ENCODE measurements at regions not wholly inside any gene's neighbourhood (a gene's known extent, or its start where the extent isn't known, plus 50 kb on each side); places are given as distances from the start of the nearest gene placed in this dataset.

- no peaks in the 10 kb centered on the region for H3K36me3 ChIP-seq
- DNase-seq (ENCODE audit: low spot score in 2 of 2) = no peak
- no peak overlapping the region for H3K27ac ChIP-seq
- 78% methylated on average over 1 of the region's 1 CpG for WGBS
- peaks cover 3% of the 10 kb centered on the region for H3K9me3 ChIP-seq
- TF ChIP-seq POLR2A (IDR thresholded peaks at IDR 0.05) (no peak), POLR2AphosphoS5 (IDR thresholded peaks at IDR 0.05) (no peak), CTCF (IDR thresholded peaks at IDR 0.05) (no peak), EP300 (IDR thresholded peaks at IDR 0.05) (no peak)
- H3K4me1 ChIP-seq = no peaks in the 10 kb centered on the region
- no peak overlapping the region for H3K4me3 ChIP-seq
- no peaks in the 10 kb centered on the region for H3K27me3 ChIP-seq
These were observed 91.5 kb upstream of the THSD7A start for GRCh38 chr7:11923376-11923930.

GRCh38 chr7:11931307-11931706, 99.3 kb upstream of the THSD7A start:
- no peak for DNase-seq (ENCODE audit: low spot score in 2 of 2)
- Histone ChIP-seq H3K4me3 (no peak overlapping the region), H3K27ac (no peak overlapping the region), H3K36me3 (no peaks in the 10 kb centered on the region), H3K27me3 (no peaks in the 10 kb centered on the region), H3K4me1 (no peaks in the 10 kb centered on the region), H3K9me3 (no peaks in the 10 kb centered on the region)
- 60% methylated on average over 3 of the region's 3 CpGs for WGBS
- no peak for TF ChIP-seq POLR2A (IDR thresholded peaks at IDR 0.05)
- no peak for TF ChIP-seq EP300 (IDR thresholded peaks at IDR 0.05)
- no peak for TF ChIP-seq CTCF (IDR thresholded peaks at IDR 0.05)
- no peak for TF ChIP-seq POLR2AphosphoS5 (IDR thresholded peaks at IDR 0.05)

- no peaks in the 10 kb centered on the region for H3K36me3 ChIP-seq
- no peak overlapping the region for H3K4me3 ChIP-seq
- H3K4me1 ChIP-seq = no peaks in the 10 kb centered on the region
- H3K27ac ChIP-seq = no peak overlapping the region
- no peaks in the 10 kb centered on the region for H3K9me3 ChIP-seq
- H3K27me3 ChIP-seq = no peaks in the 10 kb centered on the region
- no peak for TF ChIP-seq POLR2A (IDR thresholded peaks at IDR 0.05)
- TF ChIP-seq EP300 (IDR thresholded peaks at IDR 0.05) = no peak
- TF ChIP-seq CTCF (IDR thresholded peaks at IDR 0.05) = no peak
- WGBS = 45% methylated on average over 2 of the region's 2 CpGs
- DNase-seq (ENCODE audit: low spot score in 2 of 2) = no peak
These were observed 102.8 kb upstream of the THSD7A start for GRCh38 chr7:11934796-11935195.

DNA sequence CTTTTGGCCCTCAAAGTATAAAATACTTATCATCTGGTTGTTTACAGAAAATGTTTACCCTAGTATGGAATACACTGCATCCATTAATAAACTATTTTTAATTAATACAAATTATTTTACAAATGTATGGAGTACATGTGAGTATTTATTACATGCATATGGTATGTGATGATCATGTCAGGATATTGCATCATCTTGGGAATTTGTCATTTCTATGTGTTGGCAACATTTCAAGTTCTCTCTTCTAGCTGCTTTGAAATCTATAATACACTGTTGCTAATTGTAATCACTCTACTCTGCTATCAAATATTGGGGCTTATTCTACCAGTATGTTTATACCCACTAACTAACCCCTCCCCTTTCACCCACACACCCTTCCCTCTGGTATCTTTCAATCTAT, 103.9 kb upstream of the THSD7A start:
- no peak overlapping the region for H3K4me3 ChIP-seq
- TF ChIP-seq EP300 (IDR thresholded peaks at IDR 0.05) (no peak), POLR2AphosphoS5 (IDR thresholded peaks at IDR 0.05) (no peak), CTCF (IDR thresholded peaks at IDR 0.05) (no peak), POLR2A (IDR thresholded peaks at IDR 0.05) (no peak)
- no peak for DNase-seq (ENCODE audit: low spot score in 2 of 2)
- H3K9me3 ChIP-seq = no peaks in the 10 kb centered on the region
- H3K4me1 ChIP-seq = no peaks in the 10 kb centered on the region
- H3K27me3 ChIP-seq = no peaks in the 10 kb centered on the region
- H3K36me3 ChIP-seq = no peaks in the 10 kb centered on the region
- no peak overlapping the region for H3K27ac ChIP-seq

GRCh38 chr7:11946794-11947193, 114.8 kb upstream of the THSD7A start:
- no peak overlapping the region for H3K4me3 ChIP-seq
- no peak overlapping the region for H3K27ac ChIP-seq
- H3K9me3 ChIP-seq = no peaks in the 10 kb centered on the region
- no peak for DNase-seq (ENCODE audit: low spot score in 2 of 2)
- WGBS = 96% methylated on average over 1 of the region's 1 CpG
- H3K27me3 ChIP-seq = no peaks in the 10 kb centered on the region
- H3K4me1 ChIP-seq = no peaks in the 10 kb centered on the region
- no peak for TF ChIP-seq CTCF (IDR thresholded peaks at IDR 0.05)
- no peaks in the 10 kb centered on the region for H3K36me3 ChIP-seq
